CD1c-positive myeloid dendritic cell (primary cell): ENCODE measurements at regions not wholly inside any gene's neighbourhood (a gene's known extent, or its start where the extent isn't known, plus 50 kb on each side); places are given as distances from the start of the nearest gene placed in this dataset.
"Not testable (repeated sequence)": the region's sequence is repeated elsewhere in the genome, so short reads cannot be mapped to it uniquely, and the experiment has no call there.

ENCODE experiments used
- DNase-seq: peaks from one replicate; pipeline ENCODE4 v3.0.0-alpha.2; 2016; ENCODE audit errors: extremely low spot score

GRCh38 chr2:136284226-136285119 lies 166.5 kb upstream of the CXCR4 start:
- DNase-seq = no peak

GRCh38 chr2:136282251-136282650 lies 164.3 kb upstream of the CXCR4 start:
- no peak for DNase-seq

GRCh38 chr2:136281281-136282114 lies 163.5 kb upstream of the CXCR4 start:
- no peak for DNase-seq

GRCh38 chr2:136266346-136266745 lies 148.4 kb upstream of the CXCR4 start:
- not testable (repeated sequence) for DNase-seq

- DNase-seq = no peak
These were observed 141.6 kb upstream of the CXCR4 start for GRCh38 chr2:136259551-136259950.

- no peak for DNase-seq
These were observed 139.9 kb upstream of the CXCR4 start for GRCh38 chr2:136257893-136258292.

- peak; percentile 92 for DNase-seq
These were observed 137.9 kb upstream of the CXCR4 start for GRCh38 chr2:136255648-136256461.

GRCh38 chr2:136255127-136255526 lies 137.2 kb upstream of the CXCR4 start:
- DNase-seq = peak; percentile 30

GRCh38 chr2:136254681-136255080 lies 136.7 kb upstream of the CXCR4 start:
- DNase-seq = no peak

GRCh38 chr2:136253288-136254004 lies 135.5 kb upstream of the CXCR4 start:
- DNase-seq = peak; percentile 86

- DNase-seq = no peak
These were observed 134.1 kb upstream of the CXCR4 start for GRCh38 chr2:136251885-136252585.

GRCh38 chr2:136251197-136251884 lies 133.4 kb upstream of the CXCR4 start:
- DNase-seq = no peak

GRCh38 chr2:136250131-136250530 lies 132.2 kb upstream of the CXCR4 start:
- DNase-seq = peak; percentile 33

- no peak for DNase-seq
These were observed 131.0 kb upstream of the CXCR4 start for GRCh38 chr2:136248907-136249306.

- no peak for DNase-seq
These were observed 130.3 kb upstream of the CXCR4 start for GRCh38 chr2:136248242-136248641.

GRCh38 chr2:136247204-136247950 lies 129.4 kb upstream of the CXCR4 start:
- peak; percentile 77 for DNase-seq

GRCh38 chr2:136246086-136246669 lies 128.2 kb upstream of the CXCR4 start:
- peak; percentile 65 for DNase-seq

- DNase-seq = peak; percentile 65
These were observed 127.3 kb upstream of the CXCR4 start for GRCh38 chr2:136245211-136245610.

GRCh38 chr2:136244536-136244885 lies 126.6 kb upstream of the CXCR4 start:
- DNase-seq = no peak
